Tibial nerve (tissue), 4 donors: ENCODE measurements at regions not wholly inside any gene's neighbourhood (a gene's known extent, or its start where the extent isn't known, plus 50 kb on each side); places are given as distances from the start of the nearest gene placed in this dataset.

Experiments used
- DNase-seq, 2 donors: peaks; one replicate each; pipeline ENCODE4 v3.0.0-alpha.2; 2019; ENCODE audit warnings: low spot score in 2 of 2
- H3K27ac ChIP-seq, 4 donors: fragments of 200-600 bp; sonication (generic) in 3 of 4; one replicate each; pipeline ENCODE4 v1.5.1; 2017 to 2019; ENCODE audit warnings: mild to moderate bottlenecking in 1 of 4
- H3K27me3 ChIP-seq, 2 donors: fragments of 200-600 bp; sonication (generic) in 1 of 2; one replicate each; pipeline versions ENCODE4 v1.5.1 to v1.6.0; 2017 to 2019
- H3K36me3 ChIP-seq, 3 donors: fragments of 200-600 bp; sonication (generic); one replicate each; pipeline ENCODE4 v1.5.1; 2018 to 2019
- H3K4me1 ChIP-seq, 4 donors: fragments of 200-600 bp; sonication (generic) in 3 of 4; one replicate each; pipeline ENCODE4 v1.5.1; 2017 to 2019
- H3K4me3 ChIP-seq, 4 donors: fragments of 200-600 bp; sonication (generic) in 3 of 4; one replicate each; pipeline ENCODE4 v1.5.1; 2017 to 2019; ENCODE audit warnings: mild to moderate bottlenecking in 1 of 4, moderate library complexity in 1 of 4
- H3K9me3 ChIP-seq, 4 donors: fragments of 200-600 bp; sonication (generic) in 3 of 4; one replicate each; pipeline ENCODE4 v1.5.1; 2017 to 2019
- CTCF ChIP-seq, 5 experiments: fragments of 200-600 bp in 3 of 5; fragments of 450-650 bp in 2 of 5; sonication (generic) in 3 of 5; IDR thresholded peaks; one replicate each; pipeline ENCODE4 v1.5.1; 2016 to 2019; ENCODE audit warnings: antibody characterized with exemption in 5 of 5, mild to moderate bottlenecking in 3 of 5, moderate library complexity in 2 of 5
- EP300 ChIP-seq, 2 donors: sonication (generic); formaldehyde crosslinking; IDR thresholded peaks; one replicate each; pipeline ENCODE4 v1.6.1; 2017; ENCODE audit warnings: antibody characterized with exemption in 2 of 2, mild to moderate bottlenecking in 1 of 2
- POLR2A ChIP-seq, 2 donors: fragments of 450-650 bp; IDR thresholded peaks; one replicate each; pipeline ENCODE4 v1.6.1; 2017; ENCODE audit warnings: antibody characterized with exemption in 2 of 2, mild to moderate bottlenecking in 2 of 2, moderate library complexity in 2 of 2
- WGBS, 2 donors: methylation state at CpG; one replicate each; pipeline ENCODE4 v1.1.5; 2018; 5-methylcytosine and 5-hydroxymethylcytosine counted together

GRCh38 chr9:135033487-135033886 is 54.0 kb upstream of the OLFM1 start:
- TF ChIP-seq POLR2A (IDR thresholded peaks at IDR 0.05) (no peak), EP300 (IDR thresholded peaks at IDR 0.05) (no peak), CTCF (IDR thresholded peaks at IDR 0.05) (no peak)
- Histone ChIP-seq H3K4me1 (no peaks in the 10 kb centered on the region), H3K27me3 (no peaks in the 10 kb centered on the region), H3K36me3 (no peaks in the 10 kb centered on the region), H3K9me3 (no peaks in the 10 kb centered on the region), H3K4me3 (no peak overlapping the region), H3K27ac (no peak overlapping the region)
- WGBS, 2 donors = 67 to 79% methylated on average over 7 of the region's 7 CpGs
- no peak for DNase-seq

GRCh38 chr9:135034106-135034505 is 53.4 kb upstream of the OLFM1 start:
- WGBS, 2 donors = 83 to 89% methylated on average over 13 to 15 of the region's 17 CpGs
- Histone ChIP-seq H3K4me3 (no peak overlapping the region), H3K9me3 (no peaks in the 10 kb centered on the region), H3K4me1 (no peaks in the 10 kb centered on the region), H3K36me3 (no peaks in the 10 kb centered on the region), H3K27ac (no peak overlapping the region), H3K27me3 (peaks cover 0 to under 1% of the 10 kb centered on the region in 2 donors)
- TF ChIP-seq POLR2A (IDR thresholded peaks at IDR 0.05) = no peak
- no peak for TF ChIP-seq EP300 (IDR thresholded peaks at IDR 0.05)
- TF ChIP-seq CTCF (IDR thresholded peaks at IDR 0.05) = no peak
- DNase-seq = no peak

- H3K27me3 ChIP-seq = peaks cover 0 to 4% of the 10 kb centered on the region in 2 donors
- H3K4me1 ChIP-seq = no peaks in the 10 kb centered on the region
- H3K27ac ChIP-seq = no peak overlapping the region
- no peak for TF ChIP-seq CTCF (IDR thresholded peaks at IDR 0.05)
- no peak for TF ChIP-seq EP300 (IDR thresholded peaks at IDR 0.05)
- TF ChIP-seq POLR2A (IDR thresholded peaks at IDR 0.05) = no peak
- no peaks in the 10 kb centered on the region for H3K36me3 ChIP-seq
- H3K9me3 ChIP-seq = no peaks in the 10 kb centered on the region
- no peak overlapping the region for H3K4me3 ChIP-seq
- 84 to 86% methylated on average over 13 to 14 of the region's 14 CpGs for WGBS, 2 donors
- DNase-seq = no peak
Observed at GRCh38 chr9:135035781-135036760, 51.4 kb upstream of the OLFM1 start.

GRCh38 chr9:135036861-135037465 is 50.5 kb upstream of the OLFM1 start:
- H3K4me3 ChIP-seq = no peak overlapping the region
- no peak overlapping the region for H3K27ac ChIP-seq
- H3K36me3 ChIP-seq = no peaks in the 10 kb centered on the region
- H3K9me3 ChIP-seq = no peaks in the 10 kb centered on the region
- 70 to 82% methylated on average over 2 to 8 of the region's 9 CpGs for WGBS, 2 donors
- no peaks in the 10 kb centered on the region for H3K4me1 ChIP-seq
- no peak for DNase-seq
- H3K27me3 ChIP-seq = peaks cover 0 to 4% of the 10 kb centered on the region in 2 donors
- no peak for TF ChIP-seq EP300 (IDR thresholded peaks at IDR 0.05)
- TF ChIP-seq CTCF (IDR thresholded peaks at IDR 0.05) = no peak
